ENCODE measurements at regions not wholly inside any gene's neighbourhood (a gene's known extent, or its start where the extent isn't known, plus 50 kb on each side); places are given as distances from the start of the nearest gene placed in this dataset.

DNA sequence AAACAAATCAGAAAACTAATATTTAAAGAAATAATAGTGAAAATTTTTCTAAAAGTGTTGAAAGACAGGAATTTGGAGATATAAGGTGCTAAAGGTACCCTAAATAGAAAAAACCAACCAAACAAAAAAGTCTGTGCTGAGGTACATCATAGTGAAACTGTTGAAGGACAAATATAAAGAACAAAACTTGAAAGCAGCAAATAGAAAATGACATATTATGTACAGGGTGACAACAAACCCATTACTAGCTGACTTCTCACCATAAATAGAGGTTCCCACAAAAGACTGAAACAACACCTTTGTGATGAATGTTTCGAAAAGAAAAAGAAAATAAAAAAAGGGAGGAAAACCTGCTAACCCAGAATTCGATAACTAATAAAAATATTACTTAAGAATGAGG lies 502.5 kb upstream of the NECTIN3 start (continued):
- TF ChIP-seq, protein P1, sequence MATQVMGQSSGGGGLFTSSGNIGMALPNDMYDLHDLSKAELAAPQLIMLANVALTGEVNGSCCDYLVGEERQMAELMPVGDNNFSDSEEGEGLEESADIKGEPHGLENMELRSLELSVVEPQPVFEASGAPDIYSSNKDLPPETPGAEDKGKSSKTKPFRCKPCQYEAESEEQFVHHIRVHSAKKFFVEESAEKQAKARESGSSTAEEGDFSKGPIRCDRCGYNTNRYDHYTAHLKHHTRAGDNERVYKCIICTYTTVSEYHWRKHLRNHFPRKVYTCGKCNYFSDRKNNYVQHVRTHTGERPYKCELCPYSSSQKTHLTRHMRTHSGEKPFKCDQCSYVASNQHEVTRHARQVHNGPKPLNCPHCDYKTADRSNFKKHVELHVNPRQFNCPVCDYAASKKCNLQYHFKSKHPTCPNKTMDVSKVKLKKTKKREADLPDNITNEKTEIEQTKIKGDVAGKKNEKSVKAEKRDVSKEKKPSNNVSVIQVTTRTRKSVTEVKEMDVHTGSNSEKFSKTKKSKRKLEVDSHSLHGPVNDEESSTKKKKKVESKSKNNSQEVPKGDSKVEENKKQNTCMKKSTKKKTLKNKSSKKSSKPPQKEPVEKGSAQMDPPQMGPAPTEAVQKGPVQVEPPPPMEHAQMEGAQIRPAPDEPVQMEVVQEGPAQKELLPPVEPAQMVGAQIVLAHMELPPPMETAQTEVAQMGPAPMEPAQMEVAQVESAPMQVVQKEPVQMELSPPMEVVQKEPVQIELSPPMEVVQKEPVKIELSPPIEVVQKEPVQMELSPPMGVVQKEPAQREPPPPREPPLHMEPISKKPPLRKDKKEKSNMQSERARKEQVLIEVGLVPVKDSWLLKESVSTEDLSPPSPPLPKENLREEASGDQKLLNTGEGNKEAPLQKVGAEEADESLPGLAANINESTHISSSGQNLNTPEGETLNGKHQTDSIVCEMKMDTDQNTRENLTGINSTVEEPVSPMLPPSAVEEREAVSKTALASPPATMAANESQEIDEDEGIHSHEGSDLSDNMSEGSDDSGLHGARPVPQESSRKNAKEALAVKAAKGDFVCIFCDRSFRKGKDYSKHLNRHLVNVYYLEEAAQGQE (IDR thresholded peaks at IDR 0.05): no peak
- no peak for TF ChIP-seq FOXA1 (IDR thresholded peaks at IDR 0.05)

DNA sequence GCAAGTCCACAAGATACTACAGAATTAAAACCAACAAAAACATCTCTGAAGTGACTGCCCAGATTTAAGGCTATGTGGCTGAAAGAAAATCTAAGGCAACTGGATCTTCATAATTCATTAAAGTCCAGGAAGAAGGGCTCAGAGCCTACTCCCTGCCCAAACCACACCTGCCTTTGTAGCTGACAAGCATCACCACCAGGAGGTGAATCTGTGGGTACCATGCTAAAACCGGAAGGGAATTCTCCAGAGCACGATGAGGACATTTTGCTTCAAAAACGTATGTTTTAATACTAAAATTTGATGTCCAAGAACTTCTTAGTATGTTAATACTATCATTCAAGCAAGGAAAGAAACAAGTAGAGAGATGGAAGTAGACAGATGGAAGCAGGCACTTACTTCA lies 495.9 kb upstream of the NECTIN3 start:
- TF ChIP-seq JUND (IDR thresholded peaks at IDR 0.05) (no peak), HNF4G (IDR thresholded peaks at IDR 0.05) (no peak), FOXA1 (IDR thresholded peaks at IDR 0.05) (no peak), EGR1 (IDR thresholded peaks at IDR 0.05; ENCODE audit: low read depth in 2 of 2) (no peak), FOXA2 (IDR thresholded peaks at IDR 0.05) (no peak), RAD21 (IDR thresholded peaks at IDR 0.05) (no peak), SP1 (IDR thresholded peaks at IDR 0.05) (no peak), TAF1 (conservative IDR thresholded peaks at IDR 0.05) (no peak), GABPA (IDR thresholded peaks at IDR 0.05 in 1 of 2, conservative IDR thresholded peaks at IDR 0.05 in 1 of 2) (no peak)
- TF ChIP-seq, protein P1 (IDR thresholded peaks at IDR 0.05): no peak
- TF ChIP-seq, protein P2, sequence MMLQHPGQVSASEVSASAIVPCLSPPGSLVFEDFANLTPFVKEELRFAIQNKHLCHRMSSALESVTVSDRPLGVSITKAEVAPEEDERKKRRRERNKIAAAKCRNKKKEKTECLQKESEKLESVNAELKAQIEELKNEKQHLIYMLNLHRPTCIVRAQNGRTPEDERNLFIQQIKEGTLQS (IDR thresholded peaks at IDR 0.05): no peak
- TF ChIP-seq, protein P3, sequence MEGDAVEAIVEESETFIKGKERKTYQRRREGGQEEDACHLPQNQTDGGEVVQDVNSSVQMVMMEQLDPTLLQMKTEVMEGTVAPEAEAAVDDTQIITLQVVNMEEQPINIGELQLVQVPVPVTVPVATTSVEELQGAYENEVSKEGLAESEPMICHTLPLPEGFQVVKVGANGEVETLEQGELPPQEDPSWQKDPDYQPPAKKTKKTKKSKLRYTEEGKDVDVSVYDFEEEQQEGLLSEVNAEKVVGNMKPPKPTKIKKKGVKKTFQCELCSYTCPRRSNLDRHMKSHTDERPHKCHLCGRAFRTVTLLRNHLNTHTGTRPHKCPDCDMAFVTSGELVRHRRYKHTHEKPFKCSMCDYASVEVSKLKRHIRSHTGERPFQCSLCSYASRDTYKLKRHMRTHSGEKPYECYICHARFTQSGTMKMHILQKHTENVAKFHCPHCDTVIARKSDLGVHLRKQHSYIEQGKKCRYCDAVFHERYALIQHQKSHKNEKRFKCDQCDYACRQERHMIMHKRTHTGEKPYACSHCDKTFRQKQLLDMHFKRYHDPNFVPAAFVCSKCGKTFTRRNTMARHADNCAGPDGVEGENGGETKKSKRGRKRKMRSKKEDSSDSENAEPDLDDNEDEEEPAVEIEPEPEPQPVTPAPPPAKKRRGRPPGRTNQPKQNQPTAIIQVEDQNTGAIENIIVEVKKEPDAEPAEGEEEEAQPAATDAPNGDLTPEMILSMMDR (IDR thresholded peaks at IDR 0.05; ENCODE audit: low read depth, low read length, missing input control): no peak

More for the DNA sequence above, 495.9 kb upstream of the NECTIN3 start:
- no peaks in the 10 kb centered on the region for H3K36me3 ChIP-seq (ENCODE audit: control insufficient read depth in 4 of 4, insufficient read depth in 3 of 4, low read depth in 1 of 4, low read length in 3 of 4)
- no peak overlapping the region for H3K9ac ChIP-seq (ENCODE audit: low read depth in 1 of 2, low read length in 2 of 2)
- no peaks in the 10 kb centered on the region for H3K4me1 ChIP-seq (ENCODE audit: control insufficient read depth in 4 of 4, insufficient read depth in 4 of 4, low read length in 3 of 4)
- no peaks in the 10 kb centered on the region for H3K27me3 ChIP-seq (ENCODE audit: control insufficient read depth in 4 of 4, insufficient read depth in 4 of 4, low read length in 3 of 4)
- 78% methylated on average over 3 of the region's 3 CpGs for WGBS
- H3K4me3 ChIP-seq (ENCODE audit: low read depth in 1 of 3, low read length in 3 of 3): no peak overlapping the region
- no peak for DNase-seq (ENCODE audit: low spot score)
- no peak overlapping the region for H3K27ac ChIP-seq (ENCODE audit: low read depth in 1 of 2, low read length in 2 of 2)
- H3K9me3 ChIP-seq (ENCODE audit: control insufficient read depth in 4 of 4, low read length in 3 of 4): no peaks in the 10 kb centered on the region
